Endodermal cell (in vitro differentiated cells): ENCODE measurements at regions not wholly inside any gene's neighbourhood (a gene's known extent, or its start where the extent isn't known, plus 50 kb on each side); places are given as distances from the start of the nearest gene placed in this dataset.

ENCODE experiments used
- DNase-seq: peaks from one replicate; pipeline ENCODE4 v3.0.0-alpha.2; 2017
- H3K27ac ChIP-seq: 2 replicates; pipeline ENCODE4 v1.5.1; 2013; ENCODE audit warnings: mild to moderate bottlenecking, low read depth, low read length, moderate library complexity
- H3K27me3 ChIP-seq: 2 replicates; pipeline ENCODE4 v1.6.1; 2013; ENCODE audit warnings: mild to moderate bottlenecking, low read length, moderate library complexity; ENCODE audit not compliant: insufficient read depth, control insufficient read depth, poor library complexity, severe bottlenecking
- H3K36me3 ChIP-seq: 2 replicates; pipeline ENCODE4 v1.7.0; 2013; ENCODE audit warnings: mild to moderate bottlenecking, low read length, moderate library complexity; ENCODE audit not compliant: control insufficient read depth, insufficient read depth
- H3K4me1 ChIP-seq: one replicate; pipeline ENCODE4 v1.7.0; 2013; ENCODE audit warnings: low read length; ENCODE audit not compliant: control insufficient read depth, insufficient read depth
- H3K4me3 ChIP-seq: 2 replicates; pipeline ENCODE4 v1.5.1; 2013; ENCODE audit warnings: mild to moderate bottlenecking, low read length, moderate library complexity
- H3K9ac ChIP-seq: 2 replicates; pipeline ENCODE4 v1.6.1; 2013; ENCODE audit warnings: mild to moderate bottlenecking, low read length, moderate library complexity; ENCODE audit not compliant: poor library complexity, severe bottlenecking; ENCODE audit errors: extremely low read depth
- H3K9me3 ChIP-seq: 2 replicates; pipeline ENCODE4 v1.6.1; 2013; ENCODE audit warnings: mild to moderate bottlenecking, low read length, moderate library complexity; ENCODE audit not compliant: control insufficient read depth
- H3K27ac Mint-ChIP-seq: 2 replicates; pipeline ENCODE4 v1.8.0; 2020; ENCODE audit warnings: mixed read lengths
- H3K27me3 Mint-ChIP-seq: 2 replicates; pipeline ENCODE4 v1.8.0; 2021; ENCODE audit warnings: mild to moderate bottlenecking, mixed read lengths; ENCODE audit not compliant: insufficient read depth
- H3K36me3 Mint-ChIP-seq: 2 replicates; pipeline ENCODE4 v1.8.0; 2020; ENCODE audit warnings: low read depth, mixed read lengths
- H3K4me1 Mint-ChIP-seq: 2 replicates; pipeline ENCODE4 v1.8.0; 2020; ENCODE audit warnings: mixed read lengths
- H3K4me3 Mint-ChIP-seq: 2 replicates; pipeline ENCODE4 v1.8.0; 2020; ENCODE audit warnings: mild to moderate bottlenecking, moderate library complexity, mixed read lengths
- H3K9me3 Mint-ChIP-seq: 2 replicates; pipeline ENCODE4 v1.8.0; 2020; ENCODE audit warnings: mild to moderate bottlenecking, mixed read lengths
- WGBS, 2 experiments: methylation state at CpG; one replicate each; pipeline versions ENCODE4 v1.1.5 to v1.1.7; 2013; ENCODE audit warnings: missing lambda C conversion rate in 2 of 2, mixed read lengths in 1 of 2; ENCODE audit not compliant: insufficient coverage in 1 of 2, insufficient read length in 1 of 2; 5-methylcytosine and 5-hydroxymethylcytosine counted together
- TF ChIP-seq, protein P1 (sequence below): fragments of 200-600 bp; sonication (generic); conservative IDR thresholded peaks from 2 replicates; pipeline ENCODE4 v1.5.0; 2021; ENCODE audit warnings: antibody characterized with exemption, mild to moderate bottlenecking

DNA sequence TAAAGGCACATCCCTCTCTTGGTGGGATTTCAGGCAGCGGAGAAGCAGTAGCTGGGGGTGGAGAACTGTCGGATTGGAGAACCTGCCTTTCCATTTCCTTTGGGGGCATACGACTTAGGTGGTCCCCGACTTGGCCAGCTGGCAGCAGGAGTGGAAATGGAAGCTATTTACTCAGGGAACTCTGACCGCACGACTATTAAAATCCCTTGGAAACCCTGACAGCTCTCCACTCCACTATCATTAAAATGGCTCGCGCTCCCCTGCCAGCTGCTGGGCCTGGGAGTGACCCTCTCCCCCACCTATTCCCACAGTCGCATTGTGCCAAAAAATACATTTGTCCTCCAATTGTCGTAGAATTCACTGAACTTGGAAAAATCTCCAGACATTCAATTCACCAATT lies 77.7 kb upstream of the APCDD1 start:
- H3K36me3 ChIP-seq, result no peaks in the 10 kb centered on the region
- 87 to 92% methylated on average over 9 to 10 of the region's 10 CpGs for WGBS, 2 experiments
- Mint-ChIP-seq H3K36me3 (no peaks in the 10 kb centered on the region), H3K27ac (no peak overlapping the region), H3K4me3 (no peak overlapping the region), H3K9me3 (no peaks in the 10 kb centered on the region), H3K27me3 (peaks cover 14% of the 10 kb centered on the region), H3K4me1 (peaks cover 17% of the 10 kb centered on the region)
- H3K9me3 ChIP-seq, result no peaks in the 10 kb centered on the region
- H3K27me3 ChIP-seq, result no peaks in the 10 kb centered on the region
- TF ChIP-seq, protein P1, sequence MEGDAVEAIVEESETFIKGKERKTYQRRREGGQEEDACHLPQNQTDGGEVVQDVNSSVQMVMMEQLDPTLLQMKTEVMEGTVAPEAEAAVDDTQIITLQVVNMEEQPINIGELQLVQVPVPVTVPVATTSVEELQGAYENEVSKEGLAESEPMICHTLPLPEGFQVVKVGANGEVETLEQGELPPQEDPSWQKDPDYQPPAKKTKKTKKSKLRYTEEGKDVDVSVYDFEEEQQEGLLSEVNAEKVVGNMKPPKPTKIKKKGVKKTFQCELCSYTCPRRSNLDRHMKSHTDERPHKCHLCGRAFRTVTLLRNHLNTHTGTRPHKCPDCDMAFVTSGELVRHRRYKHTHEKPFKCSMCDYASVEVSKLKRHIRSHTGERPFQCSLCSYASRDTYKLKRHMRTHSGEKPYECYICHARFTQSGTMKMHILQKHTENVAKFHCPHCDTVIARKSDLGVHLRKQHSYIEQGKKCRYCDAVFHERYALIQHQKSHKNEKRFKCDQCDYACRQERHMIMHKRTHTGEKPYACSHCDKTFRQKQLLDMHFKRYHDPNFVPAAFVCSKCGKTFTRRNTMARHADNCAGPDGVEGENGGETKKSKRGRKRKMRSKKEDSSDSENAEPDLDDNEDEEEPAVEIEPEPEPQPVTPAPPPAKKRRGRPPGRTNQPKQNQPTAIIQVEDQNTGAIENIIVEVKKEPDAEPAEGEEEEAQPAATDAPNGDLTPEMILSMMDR, result no peak
- no peak overlapping the region for H3K4me3 ChIP-seq
- H3K4me1 ChIP-seq, result no peaks in the 10 kb centered on the region
- no peak overlapping the region for H3K9ac ChIP-seq
- DNase-seq, result no peak
- no peak overlapping the region for H3K27ac ChIP-seq

DNA sequence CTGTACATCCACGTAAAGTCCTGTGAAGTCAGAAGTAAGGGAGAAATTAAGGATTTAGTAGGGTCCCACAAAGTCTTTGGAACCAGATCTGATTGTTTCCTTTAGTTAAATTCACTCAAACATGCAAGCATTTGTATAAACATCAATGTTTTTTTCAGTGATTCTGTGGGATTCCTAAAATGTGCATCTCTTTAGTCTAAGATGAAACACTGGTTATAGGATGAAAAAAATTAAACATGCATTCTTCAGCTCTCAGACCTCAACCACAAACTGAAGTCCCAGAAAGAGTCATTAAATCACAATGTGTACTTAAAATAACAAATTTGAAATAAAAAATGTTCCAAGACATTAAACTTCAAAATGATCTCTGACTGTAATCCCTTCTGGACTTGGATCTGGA lies 76.5 kb upstream of the APCDD1 start:
- Histone ChIP-seq H3K27me3 (no peaks in the 10 kb centered on the region), H3K9me3 (no peaks in the 10 kb centered on the region), H3K9ac (no peak overlapping the region), H3K36me3 (no peaks in the 10 kb centered on the region), H3K4me1 (no peaks in the 10 kb centered on the region), H3K4me3 (no peak overlapping the region), H3K27ac (no peak overlapping the region)
- H3K27me3 Mint-ChIP-seq, result peaks cover 14% of the 10 kb centered on the region
- no peak for DNase-seq
- no peak overlapping the region for H3K27ac Mint-ChIP-seq
- TF ChIP-seq, protein P1, result no peak
- no peaks in the 10 kb centered on the region for H3K36me3 Mint-ChIP-seq
- peaks cover 9% of the 10 kb centered on the region for H3K4me1 Mint-ChIP-seq
- H3K9me3 Mint-ChIP-seq, result no peaks in the 10 kb centered on the region
- 89 to 100% methylated on average over 1 of the region's 1 CpG for WGBS, 2 experiments
- no peak overlapping the region for H3K4me3 Mint-ChIP-seq

DNA sequence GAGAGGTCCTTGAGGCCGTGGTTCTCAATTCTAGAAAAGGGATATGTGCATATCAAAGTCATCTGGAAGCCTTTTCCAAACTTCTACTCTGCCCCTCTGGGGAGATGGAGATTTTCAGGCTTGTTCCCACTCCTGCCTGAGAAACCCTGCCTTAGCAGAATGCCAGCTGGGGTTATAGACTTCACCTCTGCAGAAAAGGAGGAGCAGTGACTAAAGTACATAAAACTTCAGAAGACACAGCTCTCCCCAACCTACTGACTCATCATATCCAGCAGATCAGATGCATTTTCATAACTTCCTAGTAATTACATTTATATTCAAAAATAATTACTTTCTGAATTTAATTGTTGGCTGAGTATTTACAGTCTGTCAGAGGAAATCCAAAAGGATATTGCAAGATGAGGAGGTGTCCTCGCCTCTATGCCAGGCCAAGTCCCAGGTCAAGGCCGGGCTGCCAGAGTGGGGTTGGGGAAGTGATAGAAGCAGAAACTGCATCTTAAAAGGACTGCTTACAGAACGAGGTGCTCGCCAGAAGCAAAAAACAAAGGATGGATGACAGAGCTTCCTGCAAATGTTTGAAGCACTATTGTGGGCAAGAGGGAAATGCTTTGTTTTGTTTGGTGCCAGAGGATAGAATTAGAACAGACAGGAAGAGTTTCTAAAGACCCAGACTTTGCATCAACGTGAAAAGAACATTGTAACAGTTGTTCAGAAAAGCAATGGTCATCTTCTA lies 75.6 kb upstream of the APCDD1 start:
- H3K4me1 Mint-ChIP-seq, result peaks cover 8% of the 10 kb centered on the region
- no peaks in the 10 kb centered on the region for H3K36me3 Mint-ChIP-seq
- no peaks in the 10 kb centered on the region for H3K9me3 Mint-ChIP-seq
- H3K27me3 Mint-ChIP-seq, result peaks cover 14% of the 10 kb centered on the region
- no peak overlapping the region for H3K27ac ChIP-seq
- H3K36me3 ChIP-seq, result no peaks in the 10 kb centered on the region
- no peak overlapping the region for H3K9ac ChIP-seq
- H3K4me3 ChIP-seq, result no peak overlapping the region
- H3K4me1 ChIP-seq, result no peaks in the 10 kb centered on the region
- no peaks in the 10 kb centered on the region for H3K9me3 ChIP-seq
- WGBS, 2 experiments, result 65 to 75% methylated on average over 6 of the region's 6 CpGs
- no peak overlapping the region for H3K27ac Mint-ChIP-seq
- H3K27me3 ChIP-seq, result no peaks in the 10 kb centered on the region
- H3K4me3 Mint-ChIP-seq, result no peak overlapping the region
- no peak for DNase-seq
- TF ChIP-seq, protein P1, result no peak
